Activated B cell treated with CpG ODN at 0.5 μM for 24 hours (primary cell): ENCODE measurements at regions not wholly inside any gene's neighbourhood (a gene's known extent, or its start where the extent isn't known, plus 50 kb on each side); places are given as distances from the start of the nearest gene placed in this dataset.

ENCODE experiments used
- ATAC-seq: fragments of 200-7000 bp; cut with Tn5 transposase; one replicate; pipeline ENCODE4 v1.10.0; 2021; ENCODE audit warnings: low read depth, mild to moderate bottlenecking, moderate library complexity
- CTCF ChIA-PET: fragments of 350-600 bp; sonication (Branson Sonifier 250); formaldehyde crosslinking; loops from one replicate; lab custom pipeline; 2021; ENCODE audit warnings: antibody characterized with exemption; lab: Charles Lee
- POLR2A ChIA-PET: fragments of 350-600 bp; sonication (Branson Sonifier 250); formaldehyde crosslinking; loops from one replicate; lab custom pipeline; 2021; ENCODE audit warnings: antibody characterized with exemption; lab: Charles Lee
- DNase-seq: peaks from one replicate; pipeline ENCODE4 v3.0.0; 2022
- H3K27ac Mint-ChIP-seq: one replicate; pipeline ENCODE4 v1.8.0; 2020; ENCODE audit warnings: mixed read lengths
- H3K27me3 Mint-ChIP-seq: one replicate; pipeline ENCODE4 v1.8.0; 2021; ENCODE audit warnings: mixed read lengths
- H3K36me3 Mint-ChIP-seq: one replicate; pipeline ENCODE4 v1.8.0; 2021; ENCODE audit warnings: low read depth, mixed read lengths
- H3K4me1 Mint-ChIP-seq: one replicate; pipeline ENCODE4 v1.8.0; 2021; ENCODE audit warnings: mixed read lengths
- H3K4me3 Mint-ChIP-seq: one replicate; pipeline ENCODE4 v1.8.0; 2020; ENCODE audit warnings: mild to moderate bottlenecking, mixed read lengths
- H3K9me3 Mint-ChIP-seq: one replicate; pipeline ENCODE4 v1.8.0; 2020; ENCODE audit warnings: mixed read lengths
- intact Hi-C: fragments of 100-400 bp; cut with micrococcal nuclease; formaldehyde crosslinking; loops from one replicate; pipeline ENCODE4 v1.15.1; 2024
- TF ChIP-seq, protein P1 (sequence below): fragments of 200-600 bp; IDR thresholded peaks from one replicate; pipeline ENCODE4 v1.8.0; 2022; ENCODE audit warnings: antibody characterized with exemption, mild to moderate bottlenecking

DNA sequence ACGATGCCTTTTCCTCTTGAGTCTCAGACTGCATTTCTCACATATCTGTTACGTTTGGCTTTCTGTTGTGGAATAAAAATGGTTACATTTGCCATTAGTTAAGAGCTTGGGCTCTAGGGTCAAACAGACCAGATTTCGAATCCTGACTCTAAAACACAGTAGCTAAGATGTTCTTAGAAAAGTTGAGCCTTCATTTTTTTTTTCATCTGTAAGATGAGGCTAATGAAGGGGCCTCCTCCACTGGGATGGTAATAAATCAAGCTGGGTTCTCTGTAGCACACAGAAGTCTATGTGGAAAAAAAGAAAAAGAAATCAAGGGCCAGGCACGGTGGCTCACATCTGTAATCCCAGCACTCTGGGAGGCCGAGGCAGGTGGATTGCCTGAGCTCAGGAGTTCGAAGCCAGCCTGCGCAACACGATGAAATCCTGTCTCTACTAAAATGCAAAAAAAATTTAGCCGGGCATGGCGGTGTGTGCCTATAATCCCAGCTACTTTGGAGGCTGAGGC is 49.9 kb upstream of the CAPRIN1 start:
- intact Hi-C loops = no loop called here
- TF ChIP-seq, protein P1, sequence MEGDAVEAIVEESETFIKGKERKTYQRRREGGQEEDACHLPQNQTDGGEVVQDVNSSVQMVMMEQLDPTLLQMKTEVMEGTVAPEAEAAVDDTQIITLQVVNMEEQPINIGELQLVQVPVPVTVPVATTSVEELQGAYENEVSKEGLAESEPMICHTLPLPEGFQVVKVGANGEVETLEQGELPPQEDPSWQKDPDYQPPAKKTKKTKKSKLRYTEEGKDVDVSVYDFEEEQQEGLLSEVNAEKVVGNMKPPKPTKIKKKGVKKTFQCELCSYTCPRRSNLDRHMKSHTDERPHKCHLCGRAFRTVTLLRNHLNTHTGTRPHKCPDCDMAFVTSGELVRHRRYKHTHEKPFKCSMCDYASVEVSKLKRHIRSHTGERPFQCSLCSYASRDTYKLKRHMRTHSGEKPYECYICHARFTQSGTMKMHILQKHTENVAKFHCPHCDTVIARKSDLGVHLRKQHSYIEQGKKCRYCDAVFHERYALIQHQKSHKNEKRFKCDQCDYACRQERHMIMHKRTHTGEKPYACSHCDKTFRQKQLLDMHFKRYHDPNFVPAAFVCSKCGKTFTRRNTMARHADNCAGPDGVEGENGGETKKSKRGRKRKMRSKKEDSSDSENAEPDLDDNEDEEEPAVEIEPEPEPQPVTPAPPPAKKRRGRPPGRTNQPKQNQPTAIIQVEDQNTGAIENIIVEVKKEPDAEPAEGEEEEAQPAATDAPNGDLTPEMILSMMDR = no peak
- no peak overlapping the region for H3K4me3 Mint-ChIP-seq
- H3K9me3 Mint-ChIP-seq = no peaks in the 10 kb centered on the region
- DNase-seq (no peak), ATAC-seq (no peak)
- H3K36me3 Mint-ChIP-seq = no peaks in the 10 kb centered on the region
- H3K4me1 Mint-ChIP-seq = peaks cover 10% of the 10 kb centered on the region
- H3K27me3 Mint-ChIP-seq = peaks cover 23% of the 10 kb centered on the region
- POLR2A ChIA-PET = interaction anchor here (1.2 kb wide), 1 partner anchor 50 kb away, joined by 3 read pairs; the partner anchor contains the start of gene CAPRIN1
- H3K27ac Mint-ChIP-seq = no peak overlapping the region
- CTCF ChIA-PET = interaction anchor here (1.3 kb wide), 1 partner anchor 356 kb away, joined by 3 read pairs; the partner anchor contains the start of gene ABTB2

DNA sequence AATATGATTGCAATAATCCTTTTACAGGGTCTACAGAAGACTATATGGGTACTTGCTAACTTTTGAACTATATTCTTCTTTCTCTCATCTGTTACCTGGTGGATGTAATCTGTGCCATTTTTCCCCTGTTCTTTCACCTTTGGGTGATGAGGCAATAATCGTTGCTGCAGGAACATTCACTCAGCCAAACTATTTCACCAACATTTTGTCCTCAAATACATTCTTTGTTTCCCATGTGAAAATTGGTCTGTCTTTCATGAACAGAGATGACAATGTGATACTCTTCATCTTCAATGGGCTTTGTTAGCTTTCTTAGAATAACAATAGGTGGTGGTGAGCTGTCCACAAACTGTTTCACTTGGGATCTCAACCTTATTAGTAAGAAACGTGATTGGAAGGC is 52.1 kb upstream of the CAPRIN1 start:
- ChIA-PET POLR2A (no interaction called here), CTCF (interaction anchor here (1.0 to 3.6 kb wide), 2 partner anchors 11 to 175 kb away, joined by 3 to 17 read pairs; no protein-coding TSS in a partner anchor)
- Mint-ChIP-seq H3K27me3 (peaks cover 21% of the 10 kb centered on the region), H3K36me3 (no peaks in the 10 kb centered on the region), H3K9me3 (no peaks in the 10 kb centered on the region), H3K4me3 (no peak overlapping the region), H3K27ac (no peak overlapping the region), H3K4me1 (peaks cover 10% of the 10 kb centered on the region)
- TF ChIP-seq, protein P1 = no peak
- ATAC-seq (no peak), DNase-seq (no peak)
- intact Hi-C loops = loop anchor here (5.0 kb wide), 1 partner anchor 68 kb away; no protein-coding TSS in a partner anchor

- Mint-ChIP-seq H3K27ac (no peak overlapping the region), H3K4me3 (no peak overlapping the region), H3K27me3 (peaks cover 19% of the 10 kb centered on the region), H3K36me3 (no peaks in the 10 kb centered on the region), H3K4me1 (peaks cover 10% of the 10 kb centered on the region), H3K9me3 (no peaks in the 10 kb centered on the region)
- no peak for DNase-seq
- ATAC-seq = no peak
- intact Hi-C loops = loop anchor here (1.0 to 5.0 kb wide), 9 partner anchors 54 to 1395 kb away; partner anchors contain the start of genes CAPRIN1 and NAT10
- TF ChIP-seq, protein P1 = no peak
- ChIA-PET CTCF (interaction anchor here (0.9 to 3.6 kb wide), 15 partner anchors 51 to 495 kb away, joined by 3 to 17 read pairs (median 5); partner anchors contain the start of gene ABTB2), POLR2A (interaction anchor here (1.0 to 1.8 kb wide), 4 partner anchors 107 to 363 kb away, joined by 3 to 5 read pairs (median 4); partner anchors contain the start of genes ABTB2 and NAT10)
Measured at GRCh38 chr11:33997584-33998251, 53.8 kb upstream of the CAPRIN1 start.

- H3K4me3 Mint-ChIP-seq = peak overlapping the region; percentile 36
Measured at GRCh38 chr11:33996498-33997454, 54.8 kb upstream of the CAPRIN1 start.

More at GRCh38 chr11:33996498-33997454, 54.8 kb upstream of the CAPRIN1 start:
- TF ChIP-seq, protein P1 = peak; percentile 40
- Mint-ChIP-seq H3K27ac (no peak overlapping the region), H3K36me3 (no peaks in the 10 kb centered on the region), H3K27me3 (peaks cover 19% of the 10 kb centered on the region), H3K4me1 (peaks cover 10% of the 10 kb centered on the region), H3K9me3 (no peaks in the 10 kb centered on the region)
- CTCF ChIA-PET = interaction anchor here (0.5 to 3.6 kb wide), 22 partner anchors 9 to 496 kb away, joined by 3 to 17 read pairs (median 4); partner anchors contain the start of gene ABTB2
- ATAC-seq (peak; percentile 98), DNase-seq (peak; percentile 41)
- POLR2A ChIA-PET = interaction anchor here (1.0 to 1.8 kb wide), 3 partner anchors 108 to 364 kb away, joined by 4 to 5 read pairs (median 4); partner anchors contain the start of genes ABTB2 and NAT10
- intact Hi-C loops = loop anchor here (1.0 to 5.0 kb wide), 9 partner anchors 55 to 1396 kb away; partner anchors contain the start of genes CAPRIN1 and NAT10
